Breast epithelium (tissue), 3 donors: ENCODE measurements at regions not wholly inside any gene's neighbourhood (a gene's known extent, or its start where the extent isn't known, plus 50 kb on each side); places are given as distances from the start of the nearest gene placed in this dataset.

Source experiments
- POLR2A ChIP-seq: fragments of 450-650 bp; IDR thresholded peaks from one replicate; pipeline ENCODE4 v1.6.1; 2016; ENCODE audit warnings: antibody characterized with exemption, mild to moderate bottlenecking, moderate library complexity
- TF ChIP-seq, protein P1 (sequence below), 3 donors: fragments of 450-650 bp; IDR thresholded peaks; one replicate each; pipeline ENCODE4 v1.5.1; 2016 to 2017; ENCODE audit warnings: antibody characterized with exemption in 3 of 3, mild to moderate bottlenecking in 3 of 3, moderate library complexity in 3 of 3

DNA sequence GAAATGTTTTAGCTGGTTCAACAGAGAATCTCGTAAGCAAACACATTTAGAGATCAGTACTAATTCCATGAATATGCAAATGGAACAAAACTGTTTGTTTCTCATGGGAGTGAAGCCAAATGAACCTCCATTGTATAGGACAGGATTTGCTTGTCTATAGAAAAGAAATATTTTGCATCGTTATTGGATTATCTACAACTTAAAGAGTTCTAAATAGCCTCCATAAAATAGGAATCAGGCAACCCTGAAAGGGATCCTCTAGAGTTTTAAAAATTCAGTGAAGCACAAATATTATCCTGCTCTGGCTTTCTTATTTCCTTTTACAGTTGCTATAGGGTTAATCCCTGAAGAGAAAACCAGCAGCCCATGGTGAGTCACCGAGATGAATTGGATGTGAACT, 378.4 kb upstream of the NRXN1 start:
- TF ChIP-seq, protein P1, sequence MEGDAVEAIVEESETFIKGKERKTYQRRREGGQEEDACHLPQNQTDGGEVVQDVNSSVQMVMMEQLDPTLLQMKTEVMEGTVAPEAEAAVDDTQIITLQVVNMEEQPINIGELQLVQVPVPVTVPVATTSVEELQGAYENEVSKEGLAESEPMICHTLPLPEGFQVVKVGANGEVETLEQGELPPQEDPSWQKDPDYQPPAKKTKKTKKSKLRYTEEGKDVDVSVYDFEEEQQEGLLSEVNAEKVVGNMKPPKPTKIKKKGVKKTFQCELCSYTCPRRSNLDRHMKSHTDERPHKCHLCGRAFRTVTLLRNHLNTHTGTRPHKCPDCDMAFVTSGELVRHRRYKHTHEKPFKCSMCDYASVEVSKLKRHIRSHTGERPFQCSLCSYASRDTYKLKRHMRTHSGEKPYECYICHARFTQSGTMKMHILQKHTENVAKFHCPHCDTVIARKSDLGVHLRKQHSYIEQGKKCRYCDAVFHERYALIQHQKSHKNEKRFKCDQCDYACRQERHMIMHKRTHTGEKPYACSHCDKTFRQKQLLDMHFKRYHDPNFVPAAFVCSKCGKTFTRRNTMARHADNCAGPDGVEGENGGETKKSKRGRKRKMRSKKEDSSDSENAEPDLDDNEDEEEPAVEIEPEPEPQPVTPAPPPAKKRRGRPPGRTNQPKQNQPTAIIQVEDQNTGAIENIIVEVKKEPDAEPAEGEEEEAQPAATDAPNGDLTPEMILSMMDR (IDR thresholded peaks at IDR 0.05) = no peak
- no peak for TF ChIP-seq POLR2A
